Right atrium auricular region (tissue), 2 donors: ENCODE measurements at regions not wholly inside any gene's neighbourhood (a gene's known extent, or its start where the extent isn't known, plus 50 kb on each side); places are given as distances from the start of the nearest gene placed in this dataset.
A peak's percentile ranks its signal among the peaks of the same experiment; 100 is the strongest.

Experiments
- DNase-seq: peaks from one replicate; pipeline ENCODE4 v3.0.0-alpha.2; 2019; ENCODE audit warnings: low spot score
- H3K27ac ChIP-seq, 2 donors: fragments of 200-600 bp; sonication (generic); 1 replicate in 1 of 2; 2 replicates in 1 of 2; pipeline ENCODE4 v1.5.1; 2016 to 2019
- H3K27me3 ChIP-seq, 2 donors: fragments of 200-600 bp; sonication (generic); one replicate each; pipeline versions ENCODE4 v1.5.1 to v1.6.0; 2017 to 2019
- H3K36me3 ChIP-seq: fragments of 200-600 bp; sonication (generic); one replicate; pipeline ENCODE4 v1.5.1; 2016
- H3K4me1 ChIP-seq, 2 donors: fragments of 200-600 bp; sonication (generic); one replicate each; pipeline versions ENCODE4 v1.5.1 to v1.6.0; 2017 to 2019
- H3K4me3 ChIP-seq, 2 donors: fragments of 200-600 bp; sonication (generic); 1 replicate in 1 of 2; 2 replicates in 1 of 2; pipeline ENCODE4 v1.5.1; 2017 to 2019; ENCODE audit warnings: mild to moderate bottlenecking in 1 of 2, moderate library complexity in 1 of 2
- H3K9me3 ChIP-seq, 2 donors: fragments of 200-600 bp; sonication (generic); one replicate each; pipeline ENCODE4 v1.5.1; 2019
- TF ChIP-seq, protein P1 (sequence below), 2 donors: fragments of 200-600 bp; sonication (generic); IDR thresholded peaks; one replicate each; pipeline ENCODE4 v1.5.1; 2019; ENCODE audit warnings: antibody characterized with exemption in 2 of 2

DNA sequence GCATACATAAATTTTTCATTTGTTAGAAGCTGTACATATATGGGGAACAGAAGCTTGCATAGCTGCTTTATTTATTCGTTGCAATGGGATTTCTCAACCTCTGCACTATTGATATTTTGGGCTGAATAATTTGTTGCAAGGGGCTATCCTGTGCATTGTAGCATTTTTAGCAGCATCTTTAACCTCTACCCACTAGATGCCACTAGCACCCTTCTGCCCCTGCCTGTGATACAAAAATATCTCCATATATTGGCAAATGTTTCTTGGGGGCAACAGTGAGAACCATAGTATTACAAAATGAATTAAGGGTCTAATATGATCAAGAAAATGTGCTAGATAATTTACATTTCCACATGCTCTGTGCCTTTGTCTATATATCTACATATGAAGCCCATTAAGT, 1401.0 kb downstream of the CDH11 start:
- Histone ChIP-seq H3K27me3 (no peaks in the 10 kb centered on the region), H3K36me3 (no peaks in the 10 kb centered on the region), H3K9me3 (no peaks in the 10 kb centered on the region), H3K4me1 (no peaks in the 10 kb centered on the region), H3K4me3 (no peak overlapping the region), H3K27ac (no peak overlapping the region)
- no peak for DNase-seq
- TF ChIP-seq, protein P1, sequence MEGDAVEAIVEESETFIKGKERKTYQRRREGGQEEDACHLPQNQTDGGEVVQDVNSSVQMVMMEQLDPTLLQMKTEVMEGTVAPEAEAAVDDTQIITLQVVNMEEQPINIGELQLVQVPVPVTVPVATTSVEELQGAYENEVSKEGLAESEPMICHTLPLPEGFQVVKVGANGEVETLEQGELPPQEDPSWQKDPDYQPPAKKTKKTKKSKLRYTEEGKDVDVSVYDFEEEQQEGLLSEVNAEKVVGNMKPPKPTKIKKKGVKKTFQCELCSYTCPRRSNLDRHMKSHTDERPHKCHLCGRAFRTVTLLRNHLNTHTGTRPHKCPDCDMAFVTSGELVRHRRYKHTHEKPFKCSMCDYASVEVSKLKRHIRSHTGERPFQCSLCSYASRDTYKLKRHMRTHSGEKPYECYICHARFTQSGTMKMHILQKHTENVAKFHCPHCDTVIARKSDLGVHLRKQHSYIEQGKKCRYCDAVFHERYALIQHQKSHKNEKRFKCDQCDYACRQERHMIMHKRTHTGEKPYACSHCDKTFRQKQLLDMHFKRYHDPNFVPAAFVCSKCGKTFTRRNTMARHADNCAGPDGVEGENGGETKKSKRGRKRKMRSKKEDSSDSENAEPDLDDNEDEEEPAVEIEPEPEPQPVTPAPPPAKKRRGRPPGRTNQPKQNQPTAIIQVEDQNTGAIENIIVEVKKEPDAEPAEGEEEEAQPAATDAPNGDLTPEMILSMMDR (IDR thresholded peaks at IDR 0.05), result peak in 1 of 2 donors; percentile 42

DNA sequence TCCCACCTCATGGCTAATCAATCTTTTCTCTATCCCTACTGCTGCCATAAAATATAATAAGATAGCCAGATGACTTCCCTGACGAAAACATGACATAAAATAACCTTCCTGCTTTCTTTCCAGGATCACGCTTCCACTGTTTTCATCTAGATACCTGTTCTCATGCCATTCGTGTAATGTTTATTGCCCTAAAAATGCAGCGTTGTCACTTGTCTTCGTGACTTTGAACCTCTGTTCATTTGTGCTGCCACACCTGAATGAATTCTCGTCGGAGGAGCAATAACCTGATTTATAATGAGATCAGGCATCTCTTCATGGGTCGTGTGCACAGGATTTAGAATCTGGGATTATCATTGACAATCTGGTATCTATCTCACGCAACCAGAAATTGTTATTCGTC, 1401.9 kb downstream of the CDH11 start:
- H3K36me3 ChIP-seq, result no peaks in the 10 kb centered on the region
- no peak for DNase-seq

DNA sequence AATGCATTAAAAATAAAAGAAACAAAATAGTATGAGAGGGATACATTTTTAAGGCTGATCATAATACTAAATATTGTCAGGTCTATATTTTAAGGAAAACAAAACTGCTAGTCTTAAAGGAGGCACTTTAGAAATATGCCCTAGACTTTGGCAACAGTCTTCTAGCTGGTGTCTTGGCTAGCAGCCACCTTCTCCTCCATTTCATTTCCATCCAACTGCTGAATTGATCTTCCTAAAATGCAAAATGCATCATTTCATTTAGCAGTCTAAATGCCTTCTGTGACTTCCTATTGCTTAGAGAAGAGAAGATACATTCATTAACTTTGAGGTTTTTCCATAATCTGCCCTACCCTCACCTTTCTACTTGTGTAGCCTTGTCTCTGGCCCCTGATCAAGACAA, 1404.1 kb downstream of the CDH11 start:
- no peak overlapping the region for H3K27ac ChIP-seq
- no peaks in the 10 kb centered on the region for H3K9me3 ChIP-seq
- no peaks in the 10 kb centered on the region for H3K36me3 ChIP-seq
- H3K27me3 ChIP-seq, result no peaks in the 10 kb centered on the region
- no peaks in the 10 kb centered on the region for H3K4me1 ChIP-seq
- no peak overlapping the region for H3K4me3 ChIP-seq
- TF ChIP-seq, protein P1 (IDR thresholded peaks at IDR 0.05), result no peak
- DNase-seq, result no peak

More for the DNA sequence above, 1401.9 kb downstream of the CDH11 start:
- Histone ChIP-seq H3K27ac (no peak overlapping the region), H3K27me3 (no peaks in the 10 kb centered on the region), H3K9me3 (no peaks in the 10 kb centered on the region), H3K4me3 (no peak overlapping the region), H3K4me1 (no peaks in the 10 kb centered on the region)
- TF ChIP-seq, protein P1 (IDR thresholded peaks at IDR 0.05), result no peak

DNA sequence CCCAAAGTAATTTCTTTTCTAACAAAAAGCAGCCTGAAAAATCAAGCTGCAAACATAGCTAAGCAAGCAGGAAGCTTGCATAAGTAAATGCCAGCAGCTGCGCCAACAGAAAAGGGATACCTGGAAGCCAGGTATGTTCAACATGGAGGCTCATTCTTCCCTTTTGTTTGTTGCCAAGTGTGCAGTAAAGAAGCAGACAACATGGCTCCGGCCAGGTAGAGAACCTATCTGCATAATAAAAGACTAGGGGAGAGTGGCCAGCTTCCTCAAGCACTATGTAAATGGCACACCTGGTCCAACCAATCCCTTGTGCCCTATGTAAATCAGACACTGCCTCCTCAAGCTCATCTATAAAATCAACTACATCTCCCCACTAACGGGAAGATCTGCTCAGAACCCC, 1407.0 kb downstream of the CDH11 start:
- Histone ChIP-seq H3K4me3 (no peak overlapping the region), H3K27ac (no peak overlapping the region), H3K27me3 (no peaks in the 10 kb centered on the region), H3K4me1 (no peaks in the 10 kb centered on the region), H3K36me3 (no peaks in the 10 kb centered on the region), H3K9me3 (no peaks in the 10 kb centered on the region)
- TF ChIP-seq, protein P1 (IDR thresholded peaks at IDR 0.05), result no peak
- DNase-seq, result no peak

DNA sequence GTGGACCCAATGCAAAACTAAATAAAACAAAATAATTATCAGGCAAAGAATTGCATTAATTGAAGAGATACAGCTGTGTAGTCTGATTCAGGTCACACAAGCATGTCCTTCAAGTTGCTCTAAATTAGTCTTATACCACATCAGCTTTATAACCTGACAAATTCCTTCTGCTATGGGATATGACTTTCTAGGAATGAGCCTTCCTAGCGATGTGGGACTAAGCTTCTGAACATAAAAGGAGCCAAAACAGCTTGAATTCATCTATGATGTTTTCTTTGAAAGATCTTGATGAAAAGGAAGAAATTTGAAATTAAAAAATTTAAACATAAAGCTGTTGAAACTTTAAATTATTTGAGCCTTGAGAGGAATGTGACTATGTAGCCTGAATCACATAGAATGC, 1409.1 kb downstream of the CDH11 start:
- Histone ChIP-seq H3K4me1 (no peaks in the 10 kb centered on the region), H3K27ac (no peak overlapping the region), H3K27me3 (no peaks in the 10 kb centered on the region), H3K9me3 (no peaks in the 10 kb centered on the region), H3K36me3 (no peaks in the 10 kb centered on the region), H3K4me3 (no peak overlapping the region)
- DNase-seq, result no peak
- TF ChIP-seq, protein P1 (IDR thresholded peaks at IDR 0.05), result no peak

DNA sequence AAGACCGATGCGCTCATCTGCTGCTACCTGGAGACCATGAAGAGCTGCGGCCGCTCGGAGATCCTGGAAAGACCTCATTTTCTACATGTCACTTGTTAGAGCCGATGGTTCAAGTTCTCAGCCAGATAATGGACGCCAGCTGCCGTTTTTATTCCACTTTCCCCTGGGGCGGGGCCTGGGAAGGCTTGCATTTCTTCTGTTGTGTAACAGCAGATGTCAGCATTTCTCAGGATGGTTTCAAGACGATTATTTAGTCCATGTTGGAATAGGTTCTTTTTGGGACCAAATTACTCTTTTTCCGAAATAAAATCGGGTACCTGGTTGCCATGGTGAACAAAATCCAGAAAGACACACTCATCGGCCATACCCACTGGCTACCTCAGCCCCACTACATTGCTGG, 1418.3 kb downstream of the CDH11 start:
- no peaks in the 10 kb centered on the region for H3K4me1 ChIP-seq

More for the DNA sequence above, 1418.3 kb downstream of the CDH11 start:
- no peaks in the 10 kb centered on the region for H3K9me3 ChIP-seq
- TF ChIP-seq, protein P1 (IDR thresholded peaks at IDR 0.05), result no peak
- no peak overlapping the region for H3K27ac ChIP-seq
- DNase-seq, result no peak
- H3K27me3 ChIP-seq, result no peaks in the 10 kb centered on the region
- no peaks in the 10 kb centered on the region for H3K36me3 ChIP-seq
- H3K4me3 ChIP-seq, result no peak overlapping the region
